ENCODE measurements at regions not wholly inside any gene's neighbourhood (a gene's known extent, or its start where the extent isn't known, plus 50 kb on each side); places are given as distances from the start of the nearest gene placed in this dataset.

GRCh38 chr3:154886437-154886836, 193.7 kb upstream of the MME start:
- TF ChIP-seq TAF1 (IDR thresholded peaks at IDR 0.05; ENCODE audit: low read depth), result no peak
- TF ChIP-seq CTCF (IDR thresholded peaks at IDR 0.05; ENCODE audit: poor library complexity, severe bottlenecking), result no peak
- no peak for TF ChIP-seq RAD21 (conservative IDR thresholded peaks at IDR 0.05)
- no peak for TF ChIP-seq REST (IDR thresholded peaks at IDR 0.05; ENCODE audit: borderline replicate concordance)
- no peak for TF ChIP-seq EP300 (conservative IDR thresholded peaks at IDR 0.05; ENCODE audit: poor library complexity, severe bottlenecking)
- TF ChIP-seq MXI1 (conservative IDR thresholded peaks at IDR 0.05; ENCODE audit: poor library complexity, severe bottlenecking), result no peak
- no peak for TF ChIP-seq POLR2AphosphoS5 (IDR thresholded peaks at IDR 0.05)

Measured in neural cell (in vitro differentiated cells).